ENCODE measurements at regions not wholly inside any gene's neighbourhood (a gene's known extent, or its start where the extent isn't known, plus 50 kb on each side); places are given as distances from the start of the nearest gene placed in this dataset.

GRCh38 chr18:10400534-10401307, 53.7 kb upstream of the APCDD1 start:
- Histone ChIP-seq H3K27me3 (ENCODE audit: insufficient read depth, poor library complexity, severe bottlenecking) (peaks cover 23% of the 10 kb centered on the region), H3K4me3 (replicated peaks; ENCODE audit: insufficient read depth, low read length) (no peak overlapping the region), H3K27ac (replicated peaks) (no peak overlapping the region)
- TF ChIP-seq SPI1 (IDR thresholded peaks at IDR 0.05; ENCODE audit: borderline replicate concordance, low read depth) (peak; percentile 81), REST (IDR thresholded peaks at IDR 0.05; ENCODE audit: insufficient replicate concordance, low read depth) (no peak)
- no peak for DNase-seq (ENCODE audit: low read depth in 1 of 2, low spot score in 1 of 2)

- peaks cover 23% of the 10 kb centered on the region for H3K27me3 ChIP-seq (ENCODE audit: insufficient read depth, poor library complexity, severe bottlenecking)
- no peak overlapping the region for H3K27ac ChIP-seq (replicated peaks)
- no peak overlapping the region for H3K4me3 ChIP-seq (replicated peaks; ENCODE audit: insufficient read depth, low read length)
- TF ChIP-seq CTCF (IDR thresholded peaks at IDR 0.05; ENCODE audit: insufficient read depth, low read length): no peak
- TF ChIP-seq GABPA (IDR thresholded peaks at IDR 0.05; ENCODE audit: low read depth): no peak
- TF ChIP-seq POLR2AphosphoS5 (IDR thresholded peaks at IDR 0.05; ENCODE audit: low read depth): no peak
- no peak for TF ChIP-seq SPI1 (IDR thresholded peaks at IDR 0.05; ENCODE audit: borderline replicate concordance, low read depth)
- TF ChIP-seq REST (IDR thresholded peaks at IDR 0.05; ENCODE audit: insufficient replicate concordance, low read depth): no peak
- DNase-seq (ENCODE audit: low read depth in 1 of 2, low spot score in 1 of 2): no peak
Observed at GRCh38 chr18:10401521-10401920, 52.9 kb upstream of the APCDD1 start.

- Histone ChIP-seq H3K27ac (replicated peaks) (no peak overlapping the region), H3K27me3 (ENCODE audit: insufficient read depth, poor library complexity, severe bottlenecking) (peaks cover 26% of the 10 kb centered on the region), H3K4me3 (replicated peaks; ENCODE audit: insufficient read depth, low read length) (no peak overlapping the region)
- no peak for DNase-seq (ENCODE audit: low read depth in 1 of 2, low spot score in 1 of 2)
- TF ChIP-seq SPI1 (IDR thresholded peaks at IDR 0.05; ENCODE audit: borderline replicate concordance, low read depth) (no peak), CTCF (IDR thresholded peaks at IDR 0.05; ENCODE audit: insufficient read depth, low read length) (no peak), GABPA (IDR thresholded peaks at IDR 0.05; ENCODE audit: low read depth) (no peak), REST (IDR thresholded peaks at IDR 0.05; ENCODE audit: insufficient replicate concordance, low read depth) (no peak), POLR2AphosphoS5 (IDR thresholded peaks at IDR 0.05; ENCODE audit: low read depth) (no peak)
Observed at GRCh38 chr18:10401930-10402329, 52.5 kb upstream of the APCDD1 start.

Data from HL-60 (cell line).